LNCaP clone FGC (cell line): ENCODE measurements at regions not wholly inside any gene's neighbourhood (a gene's known extent, or its start where the extent isn't known, plus 50 kb on each side); places are given as distances from the start of the nearest gene placed in this dataset.

Experiments
- DNase-seq: peaks from one replicate; pipeline ENCODE4 v3.0.0-alpha.2; 2011; ENCODE audit warnings: low read depth
- H3K4me3 ChIP-seq: 2 replicates; pipeline ENCODE4 v1.5.1; 2011; ENCODE audit warnings: mild to moderate bottlenecking, low read depth, low read length, control low read depth
- TF ChIP-seq, protein P1 (sequence below): IDR thresholded peaks from 2 replicates; pipeline ENCODE4 v1.5.1; 2012; ENCODE audit warnings: mild to moderate bottlenecking; ENCODE audit not compliant: control insufficient read depth, insufficient read depth; ENCODE audit errors: extremely low read depth

DNA sequence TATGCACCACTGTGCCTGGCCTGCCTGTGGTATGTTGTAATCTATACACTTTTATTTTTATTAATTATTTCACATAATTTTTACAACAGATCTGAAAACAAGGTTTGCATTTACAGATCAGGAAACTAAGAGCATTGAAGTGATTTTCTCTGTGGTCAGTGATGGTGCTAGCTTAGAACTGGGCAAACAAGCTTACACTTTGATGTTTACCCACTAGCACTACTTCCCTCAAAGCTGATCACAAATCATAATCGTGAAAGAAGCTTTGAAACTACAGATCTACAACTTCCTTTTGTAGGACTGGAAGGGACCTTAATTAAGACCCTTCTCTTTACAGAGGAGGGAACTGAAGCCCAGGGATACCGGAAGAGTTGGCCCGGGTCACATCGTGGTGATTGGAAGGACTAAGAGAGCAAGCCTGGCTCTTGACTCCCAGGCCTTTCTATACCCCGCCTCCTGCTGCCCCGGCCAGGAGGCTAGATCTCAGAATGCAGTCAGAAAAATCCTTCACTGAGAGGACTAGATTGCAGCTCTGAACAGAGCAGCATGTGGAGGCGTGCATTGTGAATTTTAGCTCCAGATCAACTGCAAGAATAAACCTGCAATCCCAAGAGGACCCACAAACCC, 93.7 kb upstream of the ZNF827 start:
- H3K4me3 ChIP-seq: no peak overlapping the region

DNA sequence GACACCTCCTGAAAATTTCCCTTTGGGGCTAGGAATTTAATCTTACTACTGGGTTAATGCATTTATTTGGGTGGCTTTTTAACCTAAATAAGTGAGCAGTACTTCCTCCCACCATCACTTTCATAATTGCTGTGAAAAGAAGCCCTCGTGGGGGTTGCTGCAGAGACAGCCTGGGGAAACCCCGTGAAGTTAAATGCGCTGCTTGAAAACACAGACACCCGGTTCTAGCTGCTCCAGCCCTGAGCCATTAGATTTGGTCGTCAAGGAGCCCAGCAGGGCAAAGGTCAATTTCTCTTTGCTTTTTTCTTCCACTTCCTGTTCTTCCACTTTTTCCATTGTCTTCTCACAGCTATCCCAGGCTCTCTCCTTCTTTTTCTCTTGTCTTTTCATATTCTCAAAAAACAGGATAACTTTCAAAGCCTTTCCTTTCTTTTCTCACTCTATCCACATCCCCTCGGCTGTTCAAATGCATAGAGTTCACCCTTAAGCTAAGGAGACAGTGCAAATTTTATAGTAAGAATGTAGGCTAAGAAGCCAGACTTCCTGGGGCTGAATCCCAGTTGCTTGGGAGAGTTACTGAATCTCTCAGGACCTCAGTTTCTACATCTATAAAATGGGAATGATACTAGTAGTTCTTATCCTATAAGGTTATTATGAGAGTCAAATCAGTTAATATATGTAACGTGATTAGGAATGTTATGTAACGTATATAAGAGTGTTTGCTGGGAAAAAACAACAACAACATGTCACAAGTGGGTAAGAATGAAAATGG, 91.5 kb upstream of the ZNF827 start:
- no peak for DNase-seq
- no peak overlapping the region for H3K4me3 ChIP-seq
- TF ChIP-seq, protein P1, sequence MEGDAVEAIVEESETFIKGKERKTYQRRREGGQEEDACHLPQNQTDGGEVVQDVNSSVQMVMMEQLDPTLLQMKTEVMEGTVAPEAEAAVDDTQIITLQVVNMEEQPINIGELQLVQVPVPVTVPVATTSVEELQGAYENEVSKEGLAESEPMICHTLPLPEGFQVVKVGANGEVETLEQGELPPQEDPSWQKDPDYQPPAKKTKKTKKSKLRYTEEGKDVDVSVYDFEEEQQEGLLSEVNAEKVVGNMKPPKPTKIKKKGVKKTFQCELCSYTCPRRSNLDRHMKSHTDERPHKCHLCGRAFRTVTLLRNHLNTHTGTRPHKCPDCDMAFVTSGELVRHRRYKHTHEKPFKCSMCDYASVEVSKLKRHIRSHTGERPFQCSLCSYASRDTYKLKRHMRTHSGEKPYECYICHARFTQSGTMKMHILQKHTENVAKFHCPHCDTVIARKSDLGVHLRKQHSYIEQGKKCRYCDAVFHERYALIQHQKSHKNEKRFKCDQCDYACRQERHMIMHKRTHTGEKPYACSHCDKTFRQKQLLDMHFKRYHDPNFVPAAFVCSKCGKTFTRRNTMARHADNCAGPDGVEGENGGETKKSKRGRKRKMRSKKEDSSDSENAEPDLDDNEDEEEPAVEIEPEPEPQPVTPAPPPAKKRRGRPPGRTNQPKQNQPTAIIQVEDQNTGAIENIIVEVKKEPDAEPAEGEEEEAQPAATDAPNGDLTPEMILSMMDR: no peak

More for the DNA sequence above, 93.7 kb upstream of the ZNF827 start:
- no peak for DNase-seq
- TF ChIP-seq, protein P1: no peak

DNA sequence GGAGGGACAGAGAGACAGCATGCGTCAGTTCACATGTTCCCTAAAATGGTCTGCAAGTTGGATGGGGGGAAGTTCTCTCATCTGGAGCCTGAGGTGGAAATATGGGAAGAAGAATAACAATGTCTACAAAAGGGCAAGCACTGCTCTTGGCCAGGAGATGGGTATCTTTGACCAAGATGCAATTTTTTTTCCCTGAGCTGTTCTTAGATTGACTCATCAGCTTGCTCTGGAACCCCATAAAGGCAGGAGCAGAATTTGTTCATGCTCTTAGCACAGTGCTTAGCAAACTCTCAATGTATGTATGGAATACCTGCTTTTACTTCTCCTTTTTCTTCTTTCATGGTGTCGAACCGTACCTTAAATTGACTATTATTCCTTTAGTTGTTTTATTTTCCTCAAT, 90.5 kb upstream of the ZNF827 start:
- no peak for DNase-seq
- H3K4me3 ChIP-seq: no peak overlapping the region
- TF ChIP-seq, protein P1: no peak

DNA sequence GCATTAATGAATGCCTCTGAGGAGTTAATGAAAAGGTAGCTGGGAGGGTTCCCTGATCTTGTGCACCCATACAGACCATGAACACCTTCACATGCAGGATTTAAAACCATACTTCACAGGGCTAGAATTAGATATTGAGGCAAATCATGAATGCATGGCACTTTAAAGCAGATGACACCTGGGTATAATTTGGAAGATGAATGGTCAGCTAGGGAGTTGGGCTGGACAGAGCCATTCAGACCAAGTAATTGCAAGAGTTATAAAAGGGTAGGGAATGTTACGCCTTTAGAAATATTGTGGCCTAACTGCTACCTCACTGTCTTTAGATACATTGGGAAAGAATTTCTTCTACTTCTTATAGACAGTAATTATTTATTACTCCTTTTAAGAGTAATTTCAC, 89.1 kb upstream of the ZNF827 start:
- H3K4me3 ChIP-seq: no peak overlapping the region
- DNase-seq: no peak
- TF ChIP-seq, protein P1: no peak

DNA sequence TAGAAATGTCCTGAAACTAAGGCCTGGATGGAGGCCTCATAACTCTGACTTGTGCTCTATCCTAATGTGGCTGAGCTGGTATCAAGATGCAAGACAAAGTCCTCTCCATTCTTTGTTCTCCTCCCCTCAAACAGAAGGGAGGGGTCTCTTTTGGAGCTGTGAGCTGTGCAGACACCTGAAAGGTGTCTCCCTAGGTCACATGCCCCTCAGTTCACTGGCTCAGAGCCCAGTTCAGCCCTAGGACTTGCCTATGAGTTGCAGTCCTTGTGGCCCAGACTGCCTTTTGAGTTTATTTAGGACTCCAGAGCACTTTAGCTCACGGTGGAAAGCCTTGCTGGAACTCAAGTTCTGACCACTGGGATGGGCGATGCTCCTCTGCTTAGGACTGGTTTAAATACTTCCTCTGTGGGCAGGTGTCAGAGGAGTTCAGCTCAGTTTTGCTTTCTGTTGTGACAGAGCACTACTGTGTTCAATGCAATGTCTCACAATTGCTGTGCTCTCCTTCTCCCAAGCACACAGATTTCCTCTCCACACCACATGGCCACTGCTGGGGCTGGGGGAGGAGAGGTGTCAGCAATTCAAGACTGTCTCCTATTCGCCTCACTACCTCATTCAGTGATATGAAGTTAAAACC, 84.8 kb upstream of the ZNF827 start:
- TF ChIP-seq, protein P1: no peak
- DNase-seq: no peak
- no peak overlapping the region for H3K4me3 ChIP-seq

DNA sequence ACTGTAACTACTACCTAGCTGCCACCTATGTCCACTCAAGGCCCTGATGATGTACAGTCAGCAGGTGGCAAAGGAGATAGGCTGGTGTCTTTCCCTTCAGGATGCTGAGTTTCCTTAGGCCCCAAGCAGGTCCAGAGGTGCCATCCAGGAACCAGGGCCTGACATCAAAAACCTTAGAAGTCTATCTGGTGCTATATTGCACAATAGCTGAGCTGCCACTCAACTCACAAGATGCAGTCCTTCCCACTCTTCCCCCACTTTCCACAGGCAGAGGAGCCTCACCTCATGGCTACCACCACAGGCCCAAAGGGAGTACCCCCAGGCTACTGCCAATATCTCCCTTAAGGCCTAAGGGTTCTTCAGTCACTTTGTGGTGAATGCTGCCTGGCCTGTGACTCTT, 83.9 kb upstream of the ZNF827 start:
- TF ChIP-seq, protein P1: no peak
- DNase-seq: no peak
- no peak overlapping the region for H3K4me3 ChIP-seq
